HuH-7.5 (cell line): ENCODE measurements at regions not wholly inside any gene's neighbourhood (a gene's known extent, or its start where the extent isn't known, plus 50 kb on each side); places are given as distances from the start of the nearest gene placed in this dataset.

Experiments used
- DNase-seq: peaks from one replicate; pipeline ENCODE4 v3.0.0; 2011; ENCODE audit warnings: low spot score

- no peak for DNase-seq
Observed at GRCh38 chr1:228921481-228921880, 186.2 kb downstream of the RHOU start.

- no peak for DNase-seq
Observed at GRCh38 chr1:228922722-228923376, 187.6 kb downstream of the RHOU start.

- no peak for DNase-seq
Observed at GRCh38 chr1:228923973-228924686, 188.9 kb downstream of the RHOU start.

- no peak for DNase-seq
Observed at GRCh38 chr1:228925691-228926090, 190.4 kb downstream of the RHOU start.

- DNase-seq, result no peak
Observed at GRCh38 chr1:228927421-228927820, 192.1 kb downstream of the RHOU start.

GRCh38 chr1:228927946-228928898 lies 192.9 kb downstream of the RHOU start:
- DNase-seq, result no peak

GRCh38 chr1:228929476-228930027 lies 194.3 kb downstream of the RHOU start:
- no peak for DNase-seq

GRCh38 chr1:228930479-228930957 lies 195.2 kb downstream of the RHOU start:
- DNase-seq, result no peak

- no peak for DNase-seq
Observed at GRCh38 chr1:228933753-228934152, 198.5 kb downstream of the RHOU start.

- peak; percentile 59 for DNase-seq
Observed at GRCh38 chr1:228935198-228935663, 200.0 kb downstream of the RHOU start.

GRCh38 chr1:228935855-228936727 lies 200.8 kb downstream of the RHOU start:
- no peak for DNase-seq

GRCh38 chr1:228936881-228937280 lies 201.6 kb downstream of the RHOU start:
- DNase-seq, result no peak

- no peak for DNase-seq
Observed at GRCh38 chr1:228937351-228937750, 202.1 kb downstream of the RHOU start.

- no peak for DNase-seq
Observed at GRCh38 chr1:228937851-228938536, 202.7 kb downstream of the RHOU start.

- no peak for DNase-seq
Observed at GRCh38 chr1:228938537-228938901, 203.2 kb downstream of the RHOU start.

GRCh38 chr1:228939001-228939691 lies 203.9 kb downstream of the RHOU start:
- no peak for DNase-seq

- no peak for DNase-seq
Observed at GRCh38 chr1:228939881-228940392, 204.7 kb downstream of the RHOU start.

- no peak for DNase-seq
Observed at GRCh38 chr1:228940526-228940925, 205.2 kb downstream of the RHOU start.

GRCh38 chr1:228940926-228941325 lies 205.6 kb downstream of the RHOU start:
- DNase-seq, result no peak

GRCh38 chr1:228941666-228942065 lies 206.4 kb downstream of the RHOU start:
- DNase-seq, result no peak
